H9 (cell line): ENCODE measurements at regions not wholly inside any gene's neighbourhood (a gene's known extent, or its start where the extent isn't known, plus 50 kb on each side); places are given as distances from the start of the nearest gene placed in this dataset.
"Not testable (repeated sequence)": the region's sequence is repeated elsewhere in the genome, so short reads cannot be mapped to it uniquely, and the experiment has no call there.

Source experiments
- DNase-seq: peaks from one replicate; pipeline ENCODE4 v3.0.0-alpha.2; 2017
- H2AFZ ChIP-seq: one replicate; pipeline ENCODE4 v1.6.1; 2013; ENCODE audit warnings: mild to moderate bottlenecking, low read length, control low read depth, moderate library complexity
- H2AK5ac ChIP-seq: 2 replicates; pipeline ENCODE4 v1.6.1; 2013; ENCODE audit warnings: low read length, control low read depth, mixed read lengths; ENCODE audit not compliant: insufficient read length
- H2BK120ac ChIP-seq: one replicate; pipeline ENCODE4 v1.6.1; 2013; ENCODE audit warnings: low read depth, mild to moderate bottlenecking, low read length, control low read depth, inconsistent platforms; ENCODE audit not compliant: poor library complexity, severe bottlenecking
- H2BK12ac ChIP-seq: 2 replicates; pipeline ENCODE4 v1.6.1; 2013; ENCODE audit warnings: low read length, control low read depth, mixed read lengths, low read depth; ENCODE audit not compliant: insufficient read length
- H2BK15ac ChIP-seq: 2 replicates; pipeline ENCODE4 v1.6.1; 2013; ENCODE audit warnings: low read depth, low read length, control low read depth
- H2BK20ac ChIP-seq: one replicate; pipeline ENCODE4 v1.6.1; 2013; ENCODE audit warnings: low read depth, mild to moderate bottlenecking, low read length, control low read depth, inconsistent platforms; ENCODE audit not compliant: poor library complexity, severe bottlenecking
- H2BK5ac ChIP-seq: 2 replicates; pipeline ENCODE4 v1.6.1; 2013; ENCODE audit warnings: low read length, control low read depth, mixed read lengths; ENCODE audit not compliant: insufficient read length
- H3K14ac ChIP-seq: 2 replicates; pipeline ENCODE4 v1.6.1; 2013; ENCODE audit warnings: low read length, control low read depth; ENCODE audit not compliant: insufficient read depth
- H3K18ac ChIP-seq: 2 replicates; pipeline ENCODE4 v1.6.1; 2013; ENCODE audit warnings: low read depth, mild to moderate bottlenecking, mixed read lengths, low read length, control low read depth; ENCODE audit not compliant: insufficient read length
- H3K23ac ChIP-seq: 2 replicates; pipeline ENCODE4 v1.6.1; 2013; ENCODE audit warnings: low read length, control low read depth, mixed read lengths, low read depth; ENCODE audit not compliant: insufficient read length
- H3K23me2 ChIP-seq: 2 replicates; pipeline ENCODE4 v1.6.1; 2013; ENCODE audit warnings: low read depth, mild to moderate bottlenecking, mixed read lengths, low read length, control low read depth; ENCODE audit not compliant: insufficient read length, poor library complexity, severe bottlenecking
- H3K27ac ChIP-seq: 2 replicates; pipeline ENCODE4 v1.5.1; 2013; ENCODE audit warnings: low read length, control low read depth, mixed read lengths, low read depth; ENCODE audit not compliant: insufficient read length
- H3K27me3 ChIP-seq: 2 replicates; pipeline ENCODE4 v1.6.1; 2013; ENCODE audit warnings: low read length, control low read depth, inconsistent platforms; ENCODE audit not compliant: insufficient read depth
- H3K4ac ChIP-seq: 2 replicates; pipeline ENCODE4 v1.6.1; 2013; ENCODE audit warnings: low read depth, mild to moderate bottlenecking, control low read depth, inconsistent platforms, low read length, moderate library complexity
- H3K4me1 ChIP-seq: 2 replicates; pipeline ENCODE4 v1.6.1; 2013; ENCODE audit warnings: low read length, control low read depth, inconsistent platforms; ENCODE audit not compliant: insufficient read depth
- H3K4me2 ChIP-seq: 2 replicates; pipeline ENCODE4 v1.6.1; 2013; ENCODE audit warnings: low read length, control low read depth, mixed read lengths; ENCODE audit not compliant: insufficient read length, insufficient read depth
- H3K56ac ChIP-seq: 2 replicates; pipeline ENCODE4 v1.6.1; 2013; ENCODE audit warnings: low read depth, mild to moderate bottlenecking, mixed read lengths, low read length, control low read depth; ENCODE audit not compliant: insufficient read length
- H3K79me1 ChIP-seq: 2 replicates; pipeline ENCODE4 v1.6.1; 2013; ENCODE audit warnings: low read depth, mild to moderate bottlenecking, moderate library complexity, low read length, control low read depth, inconsistent platforms; ENCODE audit not compliant: insufficient read depth, poor library complexity, severe bottlenecking
- H3K79me2 ChIP-seq: 2 replicates; pipeline ENCODE4 v1.6.1; 2013; ENCODE audit warnings: low read length, control low read depth, inconsistent platforms; ENCODE audit not compliant: insufficient read depth
- H3K9ac ChIP-seq: 2 replicates; pipeline ENCODE4 v1.6.1; 2013; ENCODE audit warnings: low read length, control low read depth, mixed read lengths; ENCODE audit not compliant: insufficient read length; ENCODE audit errors: extremely low read depth
- H3K9me3 ChIP-seq: one replicate; pipeline ENCODE4 v1.6.1; 2013; ENCODE audit warnings: low read depth, low read length, inconsistent platforms; ENCODE audit not compliant: control insufficient read depth
- H3T11ph ChIP-seq: one replicate; pipeline ENCODE4 v1.6.1; 2013; ENCODE audit warnings: mild to moderate bottlenecking, low read length, control low read depth, inconsistent platforms
- H4K20me1 ChIP-seq: one replicate; pipeline ENCODE4 v1.6.1; 2013; ENCODE audit not compliant: control insufficient read depth, insufficient read length, insufficient read depth
- H4K5ac ChIP-seq: 2 replicates; pipeline ENCODE4 v1.6.1; 2013; ENCODE audit warnings: low read depth, mild to moderate bottlenecking, mixed read lengths, low read length, control low read depth; ENCODE audit not compliant: insufficient read length
- H4K8ac ChIP-seq: replicated peaks from 2 replicates; pipeline ENCODE4 v1.6.1; 2013; ENCODE audit warnings: low read length, control low read depth, mixed read lengths, low read depth; ENCODE audit not compliant: insufficient read length
- H4K91ac ChIP-seq: 2 replicates; pipeline ENCODE4 v1.6.1; 2013; ENCODE audit warnings: low read depth, mild to moderate bottlenecking, moderate library complexity, mixed read lengths, low read length, control low read depth; ENCODE audit not compliant: insufficient read length
- H3K27ac Mint-ChIP-seq, 3 experiments: 2 replicates in 2 of 3; 3 replicates in 1 of 3; pipeline ENCODE4 v1.8.0; 2020 to 2021; ENCODE audit warnings: mixed read lengths in 3 of 3, mild to moderate bottlenecking in 1 of 3, moderate library complexity in 1 of 3
- H3K27me3 Mint-ChIP-seq: 2 replicates; pipeline ENCODE4 v1.8.0; 2021; ENCODE audit warnings: low read depth, mild to moderate bottlenecking, moderate library complexity, mixed read lengths
- H3K36me3 Mint-ChIP-seq, 3 experiments: 2 replicates in 2 of 3; 3 replicates in 1 of 3; pipeline ENCODE4 v1.8.0; 2020 to 2021; ENCODE audit warnings: low read depth in 3 of 3, mixed read lengths in 3 of 3; ENCODE audit not compliant: insufficient read depth in 1 of 3
- H3K4me1 Mint-ChIP-seq, 2 experiments: 2 replicates each; pipeline ENCODE4 v1.8.0; 2020; ENCODE audit warnings: mixed read lengths in 2 of 2
- H3K4me3 Mint-ChIP-seq, 2 experiments: 2 replicates in 1 of 2; 3 replicates in 1 of 2; pipeline ENCODE4 v1.8.0; 2020 to 2021; ENCODE audit warnings: mild to moderate bottlenecking in 2 of 2, mixed read lengths in 2 of 2, moderate library complexity in 1 of 2
- H3K9me3 Mint-ChIP-seq, 2 experiments: 2 replicates in 1 of 2; 3 replicates in 1 of 2; pipeline ENCODE4 v1.8.0; 2020; ENCODE audit warnings: mild to moderate bottlenecking in 2 of 2, mixed read lengths in 2 of 2, moderate library complexity in 1 of 2
- CTCF ChIP-seq: fragments of 200-600 bp; sonication (generic); conservative IDR thresholded peaks from 3 replicates; pipeline ENCODE4 v1.8.0; 2021; ENCODE audit warnings: antibody characterized with exemption, mild to moderate bottlenecking
- WGBS: extraction: QIAGEN DNeasy Blood & Tissue Kit; methylation state at CpG from one replicate; pipeline ENCODE4 v1.1.7; 2013; ENCODE audit warnings: missing lambda C conversion rate, low lambda C conversion rate, mixed read lengths; ENCODE audit not compliant: insufficient read length; ENCODE audit errors: extremely low coverage; 5-methylcytosine and 5-hydroxymethylcytosine counted together

- no peaks in the 10 kb centered on the region for H4K20me1 ChIP-seq
- Mint-ChIP-seq H3K4me3 (peak overlapping the region; percentile 65 to 75), H3K9me3 (no peaks in the 10 kb centered on the region), H3K27me3 (peaks cover 1% of the 10 kb centered on the region), H3K36me3 (no peaks in the 10 kb centered on the region), H3K27ac (no peak overlapping the region), H3K4me1 (peaks cover 0 to 3% of the 10 kb centered on the region in 2 experiments; a peak in 1 of 4 replicates)
- H3K27me3 ChIP-seq = no peaks in the 10 kb centered on the region
- H2BK12ac ChIP-seq = no peak overlapping the region
- no peak overlapping the region for H2BK15ac ChIP-seq
- no peak overlapping the region for H2AFZ ChIP-seq
- H3K56ac ChIP-seq = no peak overlapping the region
- H3K14ac ChIP-seq = no peak overlapping the region
- no peak overlapping the region for H4K8ac ChIP-seq
- TF ChIP-seq CTCF = peak; percentile 83
- H3K9ac ChIP-seq = no peak overlapping the region
- no peaks in the 10 kb centered on the region for H3K79me1 ChIP-seq
- H3K9me3 ChIP-seq = no peaks in the 10 kb centered on the region
- no peaks in the 10 kb centered on the region for H3K4me1 ChIP-seq
- no peak overlapping the region for H3K4ac ChIP-seq
- no peak overlapping the region for H2BK20ac ChIP-seq
- H3K23ac ChIP-seq = no peak overlapping the region
- no peaks in the 10 kb centered on the region for H3K23me2 ChIP-seq
- DNase-seq = peak; percentile 68
- H4K5ac ChIP-seq = no peak overlapping the region
- no peaks in the 10 kb centered on the region for H3K79me2 ChIP-seq
- H3K4me2 ChIP-seq = peak overlapping the region; percentile 53
- H2AK5ac ChIP-seq = no peak overlapping the region
- no peak overlapping the region for H2BK120ac ChIP-seq
- no peak overlapping the region for H2BK5ac ChIP-seq
- WGBS = no CpG with 5 or more reads among the region's 27 CpGs
- H4K91ac ChIP-seq = no peak overlapping the region
- H3T11ph ChIP-seq = no peak overlapping the region
- H3K27ac ChIP-seq = no peak overlapping the region
- H3K18ac ChIP-seq = no peak overlapping the region
These were observed 423.0 kb downstream of the DIRAS2 start for GRCh38 chr9:90219548-90220118.

GRCh38 chr9:90221899-90222298, 420.7 kb downstream of the DIRAS2 start:
- not testable (repeated sequence) for H3K9me3 ChIP-seq, H3K4ac ChIP-seq, H2BK5ac ChIP-seq, H3K56ac ChIP-seq, H3K4me2 ChIP-seq, H3T11ph ChIP-seq, DNase-seq, H3K79me2 ChIP-seq, H3K4me3 Mint-ChIP-seq, H3K27ac ChIP-seq, H3K9ac ChIP-seq, H4K8ac ChIP-seq, H4K20me1 ChIP-seq, H2BK12ac ChIP-seq, H3K36me3 Mint-ChIP-seq, H4K91ac ChIP-seq, H2BK20ac ChIP-seq, H3K27me3 ChIP-seq, H3K23ac ChIP-seq, H2AK5ac ChIP-seq, H2BK120ac ChIP-seq, H3K79me1 ChIP-seq, H2BK15ac ChIP-seq, H3K27ac Mint-ChIP-seq, H2AFZ ChIP-seq, H4K5ac ChIP-seq, H3K4me1 Mint-ChIP-seq, H3K27me3 Mint-ChIP-seq, H3K23me2 ChIP-seq, H3K18ac ChIP-seq, H3K14ac ChIP-seq, H3K9me3 Mint-ChIP-seq, H3K4me1 ChIP-seq
- WGBS = no CpG with 5 or more reads among the region's 18 CpGs
